ENCODE measurements at regions not wholly inside any gene's neighbourhood (a gene's known extent, or its start where the extent isn't known, plus 50 kb on each side); places are given as distances from the start of the nearest gene placed in this dataset.

DNA sequence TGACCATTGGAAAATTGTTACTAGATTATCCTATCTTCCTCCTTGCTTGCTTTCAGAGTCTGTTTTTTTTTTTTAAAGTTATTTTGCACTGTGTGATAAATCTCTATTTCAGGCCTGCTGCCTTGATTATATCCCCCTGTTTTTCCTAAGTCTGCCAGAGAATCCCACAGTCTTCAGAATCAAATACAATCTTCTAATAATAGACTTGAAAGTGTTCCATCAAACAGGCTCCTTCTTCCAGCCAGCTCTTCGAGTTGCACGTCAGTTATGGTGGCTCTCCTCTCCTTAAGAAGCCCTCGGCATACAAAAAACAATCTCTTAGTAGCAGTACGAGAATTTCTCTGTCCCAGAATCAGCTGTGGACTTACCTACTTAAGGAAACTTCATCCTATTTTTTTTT, 92.9 kb upstream of the NOX3 start:
- TF ChIP-seq CTCF (IDR thresholded peaks at IDR 0.05) (no peak), POLR2A (IDR thresholded peaks at IDR 0.05) (no peak), POLR2AphosphoS5 (IDR thresholded peaks at IDR 0.05) (no peak)

Data from upper lobe of left lung (tissue), 4 donors.